CD4-positive, alpha-beta T cell (primary cell): ENCODE measurements at regions not wholly inside any gene's neighbourhood (a gene's known extent, or its start where the extent isn't known, plus 50 kb on each side); places are given as distances from the start of the nearest gene placed in this dataset.

Experiments
- ATAC-seq: fragments of 200-7000 bp; cut with Tn5 transposase; one replicate; pipeline ENCODE4 v1.10.0; 2022; ENCODE audit warnings: mild to moderate bottlenecking; ENCODE audit not compliant: poor library complexity
- CTCF ChIA-PET: fragments of 350-600 bp; sonication (Branson Sonifier 250); formaldehyde crosslinking; loops from one replicate; lab custom pipeline; 2021; ENCODE audit warnings: antibody characterized with exemption, inconsistent platforms; lab: Charles Lee
- POLR2A ChIA-PET: fragments of 350-600 bp; sonication (Branson Sonifier 250); formaldehyde crosslinking; loops from one replicate; lab custom pipeline; 2021; ENCODE audit warnings: antibody characterized with exemption, inconsistent platforms; lab: Charles Lee
- DNase-seq, 14 experiments: peaks; one replicate each; pipeline ENCODE4 v3.0.0-alpha.2; 2013 to 2020; ENCODE audit warnings: mixed read lengths in 2 of 14
- H3K27ac ChIP-seq, 2 donors: one replicate each; pipeline versions ENCODE4 v1.5.1 to v1.7.0; 2013; ENCODE audit warnings: low read length in 2 of 2, low read depth in 1 of 2, mild to moderate bottlenecking in 1 of 2
- H3K27me3 ChIP-seq, 2 experiments: 1 replicate in 1 of 2; 2 replicates in 1 of 2; pipeline versions ENCODE4 v1.6.1 to v1.7.0; 2013; ENCODE audit warnings: low read length in 2 of 2, control low read depth in 1 of 2, mild to moderate bottlenecking in 1 of 2, moderate library complexity in 1 of 2; ENCODE audit not compliant: insufficient read depth in 2 of 2, control insufficient read depth in 1 of 2
- H3K36me3 ChIP-seq: one replicate; pipeline ENCODE4 v1.6.1; 2013; ENCODE audit warnings: low read length, control low read depth; ENCODE audit not compliant: insufficient read depth
- H3K4me1 ChIP-seq: one replicate; pipeline ENCODE4 v1.6.1; 2013; ENCODE audit warnings: low read length, control low read depth; ENCODE audit not compliant: insufficient read depth
- H3K4me3 ChIP-seq: one replicate; pipeline ENCODE4 v1.5.1; 2013; ENCODE audit warnings: mild to moderate bottlenecking, low read length, moderate library complexity
- H3K9me3 ChIP-seq, 2 experiments: 1 replicate in 1 of 2; 2 replicates in 1 of 2; pipeline versions ENCODE4 v1.6.1 to v1.7.0; 2013; ENCODE audit warnings: low read length in 2 of 2, mild to moderate bottlenecking in 2 of 2, control low read depth in 1 of 2, moderate library complexity in 1 of 2; ENCODE audit not compliant: control insufficient read depth in 1 of 2, insufficient read depth in 1 of 2
- H3K27ac Mint-ChIP-seq: one replicate; pipeline ENCODE4 v1.8.0; 2020; ENCODE audit warnings: mixed read lengths
- H3K27me3 Mint-ChIP-seq: one replicate; pipeline ENCODE4 v1.8.0; 2021; ENCODE audit warnings: mixed read lengths
- H3K36me3 Mint-ChIP-seq: one replicate; pipeline ENCODE4 v1.8.0; 2021; ENCODE audit warnings: low read depth, mixed read lengths
- H3K4me1 Mint-ChIP-seq: one replicate; pipeline ENCODE4 v1.8.0; 2021; ENCODE audit warnings: low read depth, mixed read lengths
- H3K4me3 Mint-ChIP-seq: one replicate; pipeline ENCODE4 v1.8.0; 2020; ENCODE audit warnings: mild to moderate bottlenecking, mixed read lengths
- H3K9me3 Mint-ChIP-seq: one replicate; pipeline ENCODE4 v1.8.0; 2020; ENCODE audit warnings: mixed read lengths
- intact Hi-C, 2 experiments: fragments of 100-400 bp; cut with DNase I in 1 of 2; cut with micrococcal nuclease in 1 of 2; formaldehyde crosslinking; loops; one replicate each; pipeline versions ENCODE4 v1.15.1 to v1.9.0; 2023 to 2025; cut with DNase I, micrococcal nuclease
- TF ChIP-seq, protein P1 (sequence below): fragments of 200-600 bp; IDR thresholded peaks from one replicate; pipeline ENCODE4 v1.8.0; 2022; ENCODE audit warnings: antibody characterized with exemption, mild to moderate bottlenecking

DNA sequence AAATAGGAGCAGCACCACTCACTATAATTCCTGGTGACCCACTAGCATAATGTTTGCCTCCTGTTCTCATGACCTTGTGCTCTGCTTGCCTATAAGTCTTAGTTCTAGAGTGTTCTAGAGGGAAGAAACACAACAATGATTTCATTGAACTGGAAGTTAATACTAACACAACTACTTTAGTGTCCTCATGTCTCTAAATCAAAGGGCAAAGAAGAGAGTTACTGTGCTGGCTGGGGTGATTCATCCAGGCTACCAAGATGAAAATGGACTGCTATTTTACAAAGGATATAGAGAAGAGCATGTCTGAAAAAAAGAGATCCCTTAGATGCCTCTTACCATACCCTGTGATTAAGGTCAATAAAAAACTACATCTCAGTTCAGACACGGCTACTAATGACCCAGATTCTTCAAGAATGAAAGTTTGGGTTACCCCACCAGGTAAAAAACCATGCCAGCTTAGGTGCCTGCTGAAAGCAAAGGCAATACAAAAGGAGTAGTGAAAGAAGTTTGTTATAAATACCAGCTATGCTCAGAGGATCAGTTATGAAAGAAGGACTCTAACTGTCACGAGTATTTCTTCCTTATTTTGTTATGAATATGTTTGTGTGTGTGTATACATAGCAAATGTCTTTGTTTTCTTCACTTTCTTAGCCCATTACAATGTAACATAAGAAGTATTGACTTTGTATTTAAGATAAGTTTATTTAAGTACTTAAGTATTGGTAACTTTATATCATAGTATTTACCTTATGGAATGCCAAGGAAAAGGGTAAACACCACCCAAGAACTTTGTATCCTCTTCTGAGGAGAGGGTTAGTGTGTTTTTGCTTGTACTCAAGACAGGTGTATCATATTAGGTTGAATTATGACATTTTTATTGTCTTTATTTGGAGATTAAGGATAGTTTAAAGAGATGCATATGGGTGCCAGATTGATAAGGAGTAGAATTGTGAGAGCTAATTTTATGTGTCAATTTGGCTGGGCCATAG is 314.1 kb upstream of the PTGER4 start:
- DNase-seq, result no peak
- intact Hi-C loops, result loop anchor here (2.0 to 5.0 kb wide), 5 partner anchors 45 to 322 kb away; no protein-coding TSS in a partner anchor
- H3K36me3 ChIP-seq, result no peaks in the 10 kb centered on the region
- H3K9me3 ChIP-seq, result peaks cover 0 to 4% of the 10 kb centered on the region in 2 experiments
- no peak for ATAC-seq
- H3K4me1 ChIP-seq, result no peaks in the 10 kb centered on the region
- Mint-ChIP-seq H3K9me3 (peaks cover 5% of the 10 kb centered on the region), H3K27ac (no peak overlapping the region), H3K4me1 (peaks cover 7% of the 10 kb centered on the region), H3K4me3 (no peak overlapping the region), H3K36me3 (no peaks in the 10 kb centered on the region), H3K27me3 (no peaks in the 10 kb centered on the region)
- TF ChIP-seq, protein P1, sequence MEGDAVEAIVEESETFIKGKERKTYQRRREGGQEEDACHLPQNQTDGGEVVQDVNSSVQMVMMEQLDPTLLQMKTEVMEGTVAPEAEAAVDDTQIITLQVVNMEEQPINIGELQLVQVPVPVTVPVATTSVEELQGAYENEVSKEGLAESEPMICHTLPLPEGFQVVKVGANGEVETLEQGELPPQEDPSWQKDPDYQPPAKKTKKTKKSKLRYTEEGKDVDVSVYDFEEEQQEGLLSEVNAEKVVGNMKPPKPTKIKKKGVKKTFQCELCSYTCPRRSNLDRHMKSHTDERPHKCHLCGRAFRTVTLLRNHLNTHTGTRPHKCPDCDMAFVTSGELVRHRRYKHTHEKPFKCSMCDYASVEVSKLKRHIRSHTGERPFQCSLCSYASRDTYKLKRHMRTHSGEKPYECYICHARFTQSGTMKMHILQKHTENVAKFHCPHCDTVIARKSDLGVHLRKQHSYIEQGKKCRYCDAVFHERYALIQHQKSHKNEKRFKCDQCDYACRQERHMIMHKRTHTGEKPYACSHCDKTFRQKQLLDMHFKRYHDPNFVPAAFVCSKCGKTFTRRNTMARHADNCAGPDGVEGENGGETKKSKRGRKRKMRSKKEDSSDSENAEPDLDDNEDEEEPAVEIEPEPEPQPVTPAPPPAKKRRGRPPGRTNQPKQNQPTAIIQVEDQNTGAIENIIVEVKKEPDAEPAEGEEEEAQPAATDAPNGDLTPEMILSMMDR, result no peak
- no peak overlapping the region for H3K27ac ChIP-seq
- H3K4me3 ChIP-seq, result no peak overlapping the region
- ChIA-PET CTCF (interaction anchor here (1.1 kb wide), 1 partner anchor 304 kb away, joined by 3 read pairs; no protein-coding TSS in a partner anchor), POLR2A (no interaction called here)
- no peaks in the 10 kb centered on the region for H3K27me3 ChIP-seq

GRCh38 chr5:40364441-40364840 is 315.3 kb upstream of the PTGER4 start:
- no peaks in the 10 kb centered on the region for H3K36me3 ChIP-seq
- no peaks in the 10 kb centered on the region for H3K4me1 ChIP-seq
- H3K27ac ChIP-seq, result no peak overlapping the region
- intact Hi-C loops, result no loop called here
- Mint-ChIP-seq H3K4me3 (no peak overlapping the region), H3K36me3 (no peaks in the 10 kb centered on the region), H3K9me3 (peaks cover 3% of the 10 kb centered on the region), H3K4me1 (peaks cover 7% of the 10 kb centered on the region), H3K27me3 (no peaks in the 10 kb centered on the region), H3K27ac (no peak overlapping the region)
- H3K27me3 ChIP-seq, result no peaks in the 10 kb centered on the region
- POLR2A ChIA-PET, result interaction anchor here (1.1 kb wide), 1 partner anchor 267 kb away, joined by 3 read pairs; no protein-coding TSS in a partner anchor
- peaks cover 0 to 4% of the 10 kb centered on the region in 2 experiments for H3K9me3 ChIP-seq
- CTCF ChIA-PET, result no interaction called here
- TF ChIP-seq, protein P1, result no peak
- ATAC-seq, result no peak
- DNase-seq, result no peak
- no peak overlapping the region for H3K4me3 ChIP-seq

GRCh38 chr5:40361378-40361777 is 318.3 kb upstream of the PTGER4 start:
- POLR2A ChIA-PET, result no interaction called here
- CTCF ChIA-PET, result interaction anchor here (1.1 kb wide), 1 partner anchor 75 kb away, joined by 3 read pairs; no protein-coding TSS in a partner anchor
- no peak overlapping the region for H3K4me3 ChIP-seq
- Mint-ChIP-seq H3K4me3 (no peak overlapping the region), H3K27me3 (no peaks in the 10 kb centered on the region), H3K36me3 (no peaks in the 10 kb centered on the region), H3K27ac (no peak overlapping the region), H3K9me3 (peaks cover 3% of the 10 kb centered on the region), H3K4me1 (no peaks in the 10 kb centered on the region)
- no peak for ATAC-seq
- TF ChIP-seq, protein P1, result no peak
- H3K4me1 ChIP-seq, result no peaks in the 10 kb centered on the region
- peak in 3 of 14 experiments; percentile 42 to 72 (median 43) for DNase-seq
- intact Hi-C loops, result no loop called here
- H3K36me3 ChIP-seq, result no peaks in the 10 kb centered on the region
- no peaks in the 10 kb centered on the region for H3K27me3 ChIP-seq
- no peak overlapping the region for H3K27ac ChIP-seq
- H3K9me3 ChIP-seq, result peaks cover 0 to 4% of the 10 kb centered on the region in 2 experiments
